ENCODE measurements at regions not wholly inside any gene's neighbourhood (a gene's known extent, or its start where the extent isn't known, plus 50 kb on each side); places are given as distances from the start of the nearest gene placed in this dataset.

GRCh38 chr19:33894787-33895186, 98.1 kb downstream of the KCTD15 start:
- TF ChIP-seq ZNF274 (IDR thresholded peaks at IDR 0.05; ENCODE audit: low read depth, low read length) (no peak), YY1 (IDR thresholded peaks at IDR 0.05; ENCODE audit: insufficient read depth, insufficient read length) (no peak), SUZ12 (IDR thresholded peaks at IDR 0.05; ENCODE audit: extremely low read depth, insufficient read depth, insufficient read length) (no peak)
